ENCODE measurements at regions not wholly inside any gene's neighbourhood (a gene's known extent, or its start where the extent isn't known, plus 50 kb on each side); places are given as distances from the start of the nearest gene placed in this dataset.

- TF ChIP-seq, protein P1, sequence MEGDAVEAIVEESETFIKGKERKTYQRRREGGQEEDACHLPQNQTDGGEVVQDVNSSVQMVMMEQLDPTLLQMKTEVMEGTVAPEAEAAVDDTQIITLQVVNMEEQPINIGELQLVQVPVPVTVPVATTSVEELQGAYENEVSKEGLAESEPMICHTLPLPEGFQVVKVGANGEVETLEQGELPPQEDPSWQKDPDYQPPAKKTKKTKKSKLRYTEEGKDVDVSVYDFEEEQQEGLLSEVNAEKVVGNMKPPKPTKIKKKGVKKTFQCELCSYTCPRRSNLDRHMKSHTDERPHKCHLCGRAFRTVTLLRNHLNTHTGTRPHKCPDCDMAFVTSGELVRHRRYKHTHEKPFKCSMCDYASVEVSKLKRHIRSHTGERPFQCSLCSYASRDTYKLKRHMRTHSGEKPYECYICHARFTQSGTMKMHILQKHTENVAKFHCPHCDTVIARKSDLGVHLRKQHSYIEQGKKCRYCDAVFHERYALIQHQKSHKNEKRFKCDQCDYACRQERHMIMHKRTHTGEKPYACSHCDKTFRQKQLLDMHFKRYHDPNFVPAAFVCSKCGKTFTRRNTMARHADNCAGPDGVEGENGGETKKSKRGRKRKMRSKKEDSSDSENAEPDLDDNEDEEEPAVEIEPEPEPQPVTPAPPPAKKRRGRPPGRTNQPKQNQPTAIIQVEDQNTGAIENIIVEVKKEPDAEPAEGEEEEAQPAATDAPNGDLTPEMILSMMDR (conservative IDR thresholded peaks at IDR 0.05) = no peak
- TF ChIP-seq ZFX (IDR thresholded peaks at IDR 0.05) = no peak
Measured at GRCh38 chr18:6558446-6559156, 143.9 kb upstream of the L3MBTL4 start.
